ENCODE measurements at regions not wholly inside any gene's neighbourhood (a gene's known extent, or its start where the extent isn't known, plus 50 kb on each side); places are given as distances from the start of the nearest gene placed in this dataset.

DNA sequence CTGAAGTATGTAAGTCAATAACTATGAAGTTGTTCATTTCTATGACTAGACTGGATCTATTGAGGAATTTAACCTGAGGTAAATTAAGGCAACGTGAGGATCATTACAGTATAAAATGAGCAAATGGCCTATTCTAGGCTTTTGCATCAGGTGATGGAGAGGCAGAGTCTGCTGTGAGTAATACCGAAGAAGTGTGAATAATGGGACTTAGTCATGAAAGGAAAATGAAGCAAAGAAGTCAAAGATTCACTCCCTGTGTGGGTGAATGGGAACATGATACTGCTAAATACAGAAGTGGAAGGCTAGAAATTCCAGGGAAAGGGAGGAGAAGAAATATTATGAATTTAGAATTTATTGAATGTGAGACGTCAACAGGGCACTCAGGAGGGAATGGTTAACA lies 774.1 kb downstream of the LIG4 start:
- Mint-ChIP-seq H3K27me3 (no peaks in the 10 kb centered on the region), H3K27ac (no peak overlapping the region), H3K4me1 (ENCODE audit: low read depth) (peaks cover 2% of the 10 kb centered on the region), H3K4me3 (ENCODE audit: low read depth) (no peak overlapping the region), H3K9me3 (ENCODE audit: low read depth) (no peaks in the 10 kb centered on the region), H3K36me3 (ENCODE audit: insufficient read depth) (no peaks in the 10 kb centered on the region)
- TF ChIP-seq CTCF (IDR thresholded peaks at IDR 0.05; ENCODE audit: unreplicated experiment), result no peak
- no peak for DNase-seq (ENCODE audit: low spot score, unreplicated experiment)

GRCh38 chr13:107438251-107438650 lies 777.1 kb downstream of the LIG4 start:
- DNase-seq (ENCODE audit: low spot score, unreplicated experiment), result no peak
- H3K4me1 Mint-ChIP-seq (ENCODE audit: low read depth), result peaks cover 2% of the 10 kb centered on the region
- no peaks in the 10 kb centered on the region for H3K9me3 Mint-ChIP-seq (ENCODE audit: low read depth)
- no peaks in the 10 kb centered on the region for H3K27me3 Mint-ChIP-seq
- no peaks in the 10 kb centered on the region for H3K36me3 Mint-ChIP-seq (ENCODE audit: insufficient read depth)
- H3K27ac Mint-ChIP-seq, result no peak overlapping the region
- H3K4me3 Mint-ChIP-seq (ENCODE audit: low read depth), result no peak overlapping the region
- no peak for TF ChIP-seq CTCF (IDR thresholded peaks at IDR 0.05; ENCODE audit: unreplicated experiment)

- no peak overlapping the region for H3K4me3 Mint-ChIP-seq (ENCODE audit: low read depth)
- no peak overlapping the region for H3K27ac Mint-ChIP-seq
- H3K36me3 Mint-ChIP-seq (ENCODE audit: insufficient read depth), result no peaks in the 10 kb centered on the region
- H3K27me3 Mint-ChIP-seq, result no peaks in the 10 kb centered on the region
- DNase-seq (ENCODE audit: low spot score, unreplicated experiment), result no peak
- peaks cover 2% of the 10 kb centered on the region for H3K9me3 Mint-ChIP-seq (ENCODE audit: low read depth)
- H3K4me1 Mint-ChIP-seq (ENCODE audit: low read depth), result peaks cover 1% of the 10 kb centered on the region
- no peak for TF ChIP-seq CTCF (IDR thresholded peaks at IDR 0.05; ENCODE audit: unreplicated experiment)
Observed at GRCh38 chr13:107434347-107434746, 781.0 kb downstream of the LIG4 start.

- H3K27ac Mint-ChIP-seq, result no peak overlapping the region
- H3K4me1 Mint-ChIP-seq (ENCODE audit: low read depth), result no peaks in the 10 kb centered on the region
- H3K9me3 Mint-ChIP-seq (ENCODE audit: low read depth), result peaks cover 9% of the 10 kb centered on the region
- H3K4me3 Mint-ChIP-seq (ENCODE audit: low read depth), result no peak overlapping the region
- TF ChIP-seq CTCF (IDR thresholded peaks at IDR 0.05; ENCODE audit: unreplicated experiment), result no peak
- no peaks in the 10 kb centered on the region for H3K36me3 Mint-ChIP-seq (ENCODE audit: insufficient read depth)
- no peak for DNase-seq (ENCODE audit: low spot score, unreplicated experiment)
- no peaks in the 10 kb centered on the region for H3K27me3 Mint-ChIP-seq
Observed at GRCh38 chr13:107427536-107427935, 787.8 kb downstream of the LIG4 start.

DNA sequence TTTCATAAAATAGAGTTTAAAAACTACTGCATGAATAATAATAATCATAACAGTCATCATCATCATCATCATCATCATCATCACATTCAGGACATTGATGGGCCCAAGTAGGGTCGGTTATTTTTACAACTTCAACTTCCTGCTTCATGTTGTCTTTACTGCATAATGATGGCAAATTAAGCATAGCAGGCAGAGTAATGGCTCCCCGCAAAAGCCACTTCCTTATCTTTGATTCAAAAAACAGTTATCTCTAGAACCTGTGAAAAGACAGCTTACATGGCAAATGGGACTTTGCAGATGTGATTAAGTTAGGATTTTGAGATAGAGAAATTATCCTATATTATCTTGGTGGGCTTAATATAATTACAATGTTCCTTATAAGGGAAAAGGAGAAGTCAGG lies 792.9 kb downstream of the LIG4 start:
- Mint-ChIP-seq H3K4me1 (ENCODE audit: low read depth) (no peaks in the 10 kb centered on the region), H3K9me3 (ENCODE audit: low read depth) (peaks cover 7% of the 10 kb centered on the region), H3K27me3 (no peaks in the 10 kb centered on the region), H3K36me3 (ENCODE audit: insufficient read depth) (no peaks in the 10 kb centered on the region), H3K4me3 (ENCODE audit: low read depth) (no peak overlapping the region), H3K27ac (no peak overlapping the region)
- no peak for TF ChIP-seq CTCF (IDR thresholded peaks at IDR 0.05; ENCODE audit: unreplicated experiment)
- DNase-seq (ENCODE audit: low spot score, unreplicated experiment), result no peak

All from progenitor cell of endocrine pancreas (in vitro differentiated cells).